OCI-LY1 (cell line): ENCODE measurements at regions not wholly inside any gene's neighbourhood (a gene's known extent, or its start where the extent isn't known, plus 50 kb on each side); places are given as distances from the start of the nearest gene placed in this dataset.

ENCODE experiments used
- H2AFZ ChIP-seq: fragments of 200-600 bp; sonication (generic), shearing (Covaris generic); 2 replicates; pipeline ENCODE4 v1.6.0; 2014; ENCODE audit warnings: antibody characterized with exemption, mild to moderate bottlenecking, low read length
- H3F3A ChIP-seq: fragments of 200-600 bp; sonication (generic), shearing (Covaris generic); 2 replicates; pipeline ENCODE4 v1.6.0; 2014; ENCODE audit warnings: mild to moderate bottlenecking, antibody characterized with exemption, low read length, moderate library complexity; ENCODE audit not compliant: insufficient read depth
- H3K27ac ChIP-seq: fragments of 200-600 bp; sonication (generic); 2 replicates; pipeline ENCODE4 v1.5.1; 2014; ENCODE audit warnings: low read length, mixed run types, mild to moderate bottlenecking, low read depth; ENCODE audit not compliant: poor library complexity, severe bottlenecking
- H3K27me3 ChIP-seq: fragments of 200-600 bp; sonication (generic); 2 replicates; pipeline ENCODE4 v1.6.0; 2014; ENCODE audit warnings: antibody characterized with exemption, mild to moderate bottlenecking, low read length, moderate library complexity; ENCODE audit not compliant: insufficient read depth
- H3K36me3 ChIP-seq: fragments of 200-600 bp; sonication (generic); 2 replicates; pipeline ENCODE4 v1.6.1; 2014; ENCODE audit warnings: mild to moderate bottlenecking, antibody characterized with exemption, low read length, moderate library complexity, mixed read lengths; ENCODE audit not compliant: insufficient read depth
- H3K4me1 ChIP-seq: fragments of 200-600 bp; sonication (generic); 2 replicates; pipeline ENCODE4 v1.5.1; 2014; ENCODE audit warnings: mild to moderate bottlenecking, low read length, moderate library complexity; ENCODE audit not compliant: insufficient read depth, severe bottlenecking
- H3K4me2 ChIP-seq: fragments of 200-600 bp; sonication (generic), shearing (Covaris generic); 2 replicates; pipeline ENCODE4 v1.6.1; 2014; ENCODE audit warnings: low read length
- H3K4me3 ChIP-seq: fragments of 200-600 bp; sonication (generic); 2 replicates; pipeline ENCODE4 v1.5.1; 2014; ENCODE audit warnings: low read length, low read depth, mild to moderate bottlenecking, mixed read lengths; ENCODE audit not compliant: poor library complexity, severe bottlenecking
- H3K79me2 ChIP-seq: fragments of 200-600 bp; shearing (Covaris generic); 2 replicates; pipeline ENCODE4 v1.6.1; 2016; ENCODE audit warnings: mixed run types, low read length, mixed read lengths; ENCODE audit not compliant: insufficient read depth
- H3K9ac ChIP-seq: fragments of 200-600 bp; sonication (generic), shearing (Covaris generic); 2 replicates; pipeline ENCODE4 v1.6.1; 2014; ENCODE audit warnings: mild to moderate bottlenecking, low read length, mixed read lengths
- H3K9me2 ChIP-seq: fragments of 200-600 bp; sonication (generic), shearing (Covaris generic); 2 replicates; pipeline ENCODE4 v1.6.1; 2014; ENCODE audit warnings: low read depth, mild to moderate bottlenecking, low read length, mixed read lengths
- H3K9me3 ChIP-seq: fragments of 200-600 bp; shearing (Covaris generic); 2 replicates; pipeline ENCODE4 v1.6.1; 2014; ENCODE audit warnings: low read length, mixed read lengths
- H4K20me1 ChIP-seq: fragments of 200-600 bp; sonication (generic), shearing (Covaris generic); 2 replicates; pipeline ENCODE4 v1.6.0; 2016; ENCODE audit warnings: mild to moderate bottlenecking, low read length; ENCODE audit not compliant: insufficient read depth
- EZH2 ChIP-seq: fragments of 200-600 bp; sonication (generic), shearing (Covaris generic); IDR thresholded peaks from 2 replicates; pipeline ENCODE4 v1.8.0; 2017; ENCODE audit warnings: borderline replicate concordance, mixed run types, mild to moderate bottlenecking, antibody characterized with exemption, low read length, moderate library complexity, mixed read lengths
- TF ChIP-seq, protein P1 (sequence below): fragments of 200-600 bp; sonication (generic), shearing (Covaris generic); IDR thresholded peaks from 2 replicates; pipeline ENCODE4 v1.5.1; 2017; ENCODE audit warnings: mild to moderate bottlenecking, antibody characterized with exemption, low read length, moderate library complexity, mixed read lengths

DNA sequence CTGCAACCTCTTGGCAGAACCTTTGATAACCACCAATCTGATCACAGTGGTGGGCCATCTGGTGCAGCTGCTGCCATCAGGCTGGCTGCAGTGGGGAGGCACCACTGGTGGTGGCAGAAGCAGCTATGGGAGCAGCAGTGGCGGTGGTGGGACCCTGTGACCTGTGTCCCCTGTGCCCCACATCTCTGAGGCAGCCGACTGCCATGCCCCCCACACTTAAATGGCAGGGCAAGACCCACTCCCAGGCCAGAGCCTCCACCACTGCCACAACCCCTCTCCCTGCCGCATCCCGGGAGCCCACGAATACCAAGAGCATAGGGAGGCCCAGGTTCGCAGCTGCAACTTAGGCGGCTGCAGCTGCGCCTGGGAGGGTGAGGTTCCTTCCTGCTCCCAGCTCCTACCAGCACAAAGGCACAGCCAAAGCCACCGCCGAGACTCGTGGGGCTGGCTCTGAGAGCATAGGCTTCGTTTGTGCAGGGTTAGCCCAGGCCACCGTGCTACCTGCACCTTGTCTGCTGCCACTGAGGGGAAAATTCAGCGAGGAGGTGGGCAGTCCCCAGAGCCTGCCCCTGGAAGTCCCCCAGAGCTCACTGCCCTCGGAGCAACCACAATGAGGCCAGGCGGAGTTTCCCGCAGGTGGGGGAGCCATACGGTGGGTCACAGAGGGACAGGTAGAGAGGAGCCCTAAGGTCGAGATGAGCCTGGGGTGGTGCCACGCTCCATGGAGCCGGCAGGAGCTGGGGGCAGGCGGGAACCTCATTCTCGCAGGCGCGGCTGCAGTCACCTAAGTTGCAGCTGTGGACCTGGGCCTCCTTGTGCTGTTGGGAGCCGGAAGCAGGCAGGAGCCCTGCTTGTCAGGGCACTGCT is 518.7 kb downstream of the RWDD3 start:
- H3K4me3 ChIP-seq = no peak overlapping the region
- H3F3A ChIP-seq = no peaks in the 10 kb centered on the region
- H3K4me1 ChIP-seq = no peaks in the 10 kb centered on the region
- no peak overlapping the region for H3K9ac ChIP-seq
- no peak overlapping the region for H3K27ac ChIP-seq
- H3K9me3 ChIP-seq = peaks cover 6% of the 10 kb centered on the region; the same call in 1 of the 2 replicates
- H4K20me1 ChIP-seq = no peaks in the 10 kb centered on the region
- H3K9me2 ChIP-seq = no peaks in the 10 kb centered on the region
- H2AFZ ChIP-seq = no peak overlapping the region
- H3K36me3 ChIP-seq = no peaks in the 10 kb centered on the region
- no peak for TF ChIP-seq EZH2
- TF ChIP-seq, protein P1, sequence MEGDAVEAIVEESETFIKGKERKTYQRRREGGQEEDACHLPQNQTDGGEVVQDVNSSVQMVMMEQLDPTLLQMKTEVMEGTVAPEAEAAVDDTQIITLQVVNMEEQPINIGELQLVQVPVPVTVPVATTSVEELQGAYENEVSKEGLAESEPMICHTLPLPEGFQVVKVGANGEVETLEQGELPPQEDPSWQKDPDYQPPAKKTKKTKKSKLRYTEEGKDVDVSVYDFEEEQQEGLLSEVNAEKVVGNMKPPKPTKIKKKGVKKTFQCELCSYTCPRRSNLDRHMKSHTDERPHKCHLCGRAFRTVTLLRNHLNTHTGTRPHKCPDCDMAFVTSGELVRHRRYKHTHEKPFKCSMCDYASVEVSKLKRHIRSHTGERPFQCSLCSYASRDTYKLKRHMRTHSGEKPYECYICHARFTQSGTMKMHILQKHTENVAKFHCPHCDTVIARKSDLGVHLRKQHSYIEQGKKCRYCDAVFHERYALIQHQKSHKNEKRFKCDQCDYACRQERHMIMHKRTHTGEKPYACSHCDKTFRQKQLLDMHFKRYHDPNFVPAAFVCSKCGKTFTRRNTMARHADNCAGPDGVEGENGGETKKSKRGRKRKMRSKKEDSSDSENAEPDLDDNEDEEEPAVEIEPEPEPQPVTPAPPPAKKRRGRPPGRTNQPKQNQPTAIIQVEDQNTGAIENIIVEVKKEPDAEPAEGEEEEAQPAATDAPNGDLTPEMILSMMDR = no peak
- no peaks in the 10 kb centered on the region for H3K79me2 ChIP-seq
- no peaks in the 10 kb centered on the region for H3K27me3 ChIP-seq
- no peak overlapping the region for H3K4me2 ChIP-seq

DNA sequence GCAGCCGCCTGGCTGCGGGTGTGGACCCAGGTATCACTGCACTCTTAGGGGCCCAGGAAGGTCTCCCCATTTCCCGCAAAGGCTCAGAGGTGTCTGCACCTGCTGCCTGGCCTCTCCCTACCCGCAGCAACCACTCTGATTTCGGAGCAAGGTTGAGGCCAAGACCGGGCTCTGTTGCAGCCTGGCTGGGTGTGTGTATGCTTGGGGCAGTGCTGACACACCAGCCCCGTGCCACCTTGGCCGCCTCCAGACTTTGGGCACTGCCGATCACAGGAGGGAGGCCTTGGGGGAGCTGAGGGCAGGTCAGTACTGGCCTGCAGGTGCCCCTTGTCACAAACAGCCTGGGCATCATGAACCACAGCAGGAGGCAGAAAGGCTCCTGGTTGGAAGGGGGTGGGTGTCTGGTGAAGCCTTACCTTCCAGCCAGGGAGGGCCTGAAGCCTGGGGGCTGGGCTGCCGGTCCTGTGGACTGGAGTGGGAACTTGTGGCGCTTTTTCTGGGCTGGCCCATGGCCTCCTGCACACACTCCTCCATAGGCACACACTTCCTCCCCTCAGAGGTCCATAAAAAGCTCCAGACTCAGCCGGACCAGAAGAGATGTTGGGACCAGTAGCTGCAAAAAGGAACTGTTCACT is 519.5 kb downstream of the RWDD3 start:
- Histone ChIP-seq H3K4me2 (no peak overlapping the region), H4K20me1 (no peaks in the 10 kb centered on the region), H3K4me3 (no peak overlapping the region), H3K27ac (no peak overlapping the region), H2AFZ (no peak overlapping the region), H3K27me3 (no peaks in the 10 kb centered on the region), H3K79me2 (peaks cover under 1% of the 10 kb centered on the region; the same call in 1 of the 2 replicates), H3K4me1 (no peaks in the 10 kb centered on the region), H3K9me2 (no peaks in the 10 kb centered on the region), H3K9me3 (peaks cover 6% of the 10 kb centered on the region; the same call in 1 of the 2 replicates), H3F3A (no peaks in the 10 kb centered on the region), H3K9ac (no peak overlapping the region), H3K36me3 (no peaks in the 10 kb centered on the region)
- no peak for TF ChIP-seq EZH2
- TF ChIP-seq, protein P1 = no peak

DNA sequence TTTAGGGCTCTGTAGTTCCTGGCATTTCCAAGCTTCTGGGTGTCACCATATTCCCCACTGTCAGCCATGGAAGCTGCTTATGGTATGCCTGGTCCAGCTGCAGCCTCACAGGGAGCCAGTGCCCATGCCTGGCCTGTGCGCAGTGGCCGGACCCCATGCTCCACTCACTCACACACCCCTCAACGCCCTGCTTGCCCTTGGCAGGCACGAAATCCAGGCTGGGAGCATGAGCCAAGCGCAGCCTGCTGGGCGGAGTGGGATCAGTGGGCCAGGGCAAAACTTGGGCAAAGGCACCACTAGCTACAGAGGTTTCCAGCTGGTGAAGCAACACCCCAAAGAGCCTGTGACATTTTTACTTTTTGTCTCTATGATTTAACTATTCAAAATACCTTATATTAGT is 520.4 kb downstream of the RWDD3 start:
- Histone ChIP-seq H3K4me2 (no peak overlapping the region), H3K9me3 (peaks cover 6% of the 10 kb centered on the region; the same call in 1 of the 2 replicates), H3F3A (no peaks in the 10 kb centered on the region), H3K27ac (no peak overlapping the region), H3K79me2 (peaks cover 2% of the 10 kb centered on the region; the same call in 1 of the 2 replicates), H3K4me3 (no peak overlapping the region), H3K36me3 (no peaks in the 10 kb centered on the region), H3K9me2 (no peaks in the 10 kb centered on the region), H3K27me3 (no peaks in the 10 kb centered on the region), H3K4me1 (no peaks in the 10 kb centered on the region), H2AFZ (no peak overlapping the region), H3K9ac (no peak overlapping the region), H4K20me1 (no peaks in the 10 kb centered on the region)
- TF ChIP-seq, protein P1 = no peak
- TF ChIP-seq EZH2 = no peak
